NOMO-1 treated with DMSO at 0.1 percent for 48 hours (cell line): ENCODE measurements at regions not wholly inside any gene's neighbourhood (a gene's known extent, or its start where the extent isn't known, plus 50 kb on each side); places are given as distances from the start of the nearest gene placed in this dataset.
"Not testable (repeated sequence)": the region's sequence is repeated elsewhere in the genome, so short reads cannot be mapped to it uniquely, and the experiment has no call there.

Experiments
- DNase-seq: peaks from one replicate; lab custom pipeline; 2025; ENCODE audit not compliant: unreplicated experiment; lab: John Stamatoyannopoulos, UW

DNA sequence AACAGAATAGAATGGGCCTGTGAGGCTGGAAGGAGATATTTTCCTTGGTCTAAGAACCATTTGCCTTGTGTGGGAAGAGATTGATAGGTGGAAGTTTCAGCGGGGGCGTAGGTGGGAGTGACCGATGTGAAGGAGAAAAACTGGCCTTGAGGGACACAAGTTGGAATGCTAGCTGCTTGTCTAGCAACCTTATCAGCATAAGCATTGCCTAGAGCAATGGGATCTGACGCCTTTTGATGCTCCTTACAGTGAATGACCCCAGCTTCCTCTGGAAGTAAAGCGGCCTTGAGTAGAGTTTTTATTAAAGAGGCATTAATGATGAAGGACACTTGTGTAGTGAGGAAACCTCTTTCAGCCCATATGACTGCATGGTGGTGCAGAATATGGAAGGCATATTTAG, 843.8 kb upstream of the ANO3 start:
- DNase-seq: not testable (repeated sequence)

DNA sequence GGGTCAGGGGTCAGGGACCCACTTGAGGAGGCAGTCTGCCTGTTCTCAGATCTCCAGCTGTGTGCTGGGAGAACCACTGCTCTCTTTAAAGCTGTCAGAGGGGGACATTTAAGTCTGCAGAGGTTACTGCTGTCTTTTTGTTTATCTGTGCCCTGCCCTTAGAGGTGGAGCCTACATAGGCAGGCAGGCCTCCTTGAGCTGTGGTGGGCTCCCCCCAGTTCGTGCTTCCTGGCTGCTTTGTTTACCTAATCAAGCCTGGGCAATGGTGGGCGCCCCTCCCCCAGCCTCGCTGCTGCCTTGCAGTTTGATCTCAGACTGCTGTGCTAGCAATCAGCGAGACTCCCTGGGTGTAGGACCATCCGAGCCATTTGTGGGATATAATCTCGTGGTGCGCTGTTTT, 830.5 kb upstream of the ANO3 start:
- not testable (repeated sequence) for DNase-seq

DNA sequence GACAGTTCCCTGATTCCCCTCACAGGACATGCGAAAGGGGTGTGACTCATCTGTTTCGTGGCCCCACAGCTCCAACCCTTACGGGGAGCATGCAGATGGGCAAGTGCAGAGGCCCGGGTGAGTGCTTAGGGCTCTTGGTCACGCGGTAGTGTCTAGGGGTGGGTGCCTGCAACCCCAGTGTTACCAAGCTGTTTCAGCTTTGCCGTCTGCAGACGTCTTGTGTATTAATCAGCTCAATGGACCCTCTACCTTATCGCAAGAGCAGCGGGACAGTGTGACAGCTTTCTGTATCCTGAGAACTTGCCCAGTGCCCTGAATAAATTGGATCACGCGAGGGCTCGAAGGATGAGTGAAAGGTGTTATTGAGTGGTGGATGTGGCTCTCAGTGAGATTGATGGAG, 816.4 kb upstream of the ANO3 start:
- DNase-seq: no peak

DNA sequence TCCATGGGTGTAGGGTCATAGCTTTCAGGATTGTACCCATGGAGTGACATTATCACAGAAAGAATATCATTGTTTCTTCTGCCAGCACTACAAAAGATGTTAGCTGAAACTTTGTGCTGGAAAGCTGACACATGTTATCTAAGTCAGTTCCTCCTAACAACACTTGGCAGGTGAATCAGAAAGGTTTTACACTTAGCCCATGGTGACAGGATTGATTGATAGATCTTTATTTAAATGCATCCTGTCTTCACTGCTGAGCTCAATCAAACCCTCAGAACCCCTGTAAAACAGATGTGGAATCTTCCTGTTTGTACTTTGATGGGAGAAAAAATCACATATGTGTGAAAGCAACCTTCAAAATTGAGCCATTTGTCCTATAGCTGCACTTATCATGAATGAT, 811.5 kb upstream of the ANO3 start:
- DNase-seq: no peak

DNA sequence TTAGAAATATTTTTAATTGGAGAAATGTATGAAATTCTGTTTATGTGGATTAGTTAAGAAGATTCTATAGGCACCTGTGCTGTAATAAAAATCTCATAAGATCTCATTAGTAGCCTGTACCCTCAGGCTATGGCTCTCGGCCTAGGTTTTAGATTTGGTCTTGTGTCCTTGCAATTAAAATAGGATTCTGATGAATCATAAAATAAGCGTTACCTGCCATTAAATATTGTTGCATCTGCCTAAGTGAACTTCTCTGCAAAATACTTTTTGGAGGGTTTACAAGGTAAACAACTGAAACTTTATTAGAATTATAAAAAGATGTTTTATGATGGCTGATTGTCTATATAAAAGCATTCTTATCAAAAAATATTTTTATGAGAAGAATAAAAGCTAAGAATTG, 804.1 kb upstream of the ANO3 start:
- no peak for DNase-seq

DNA sequence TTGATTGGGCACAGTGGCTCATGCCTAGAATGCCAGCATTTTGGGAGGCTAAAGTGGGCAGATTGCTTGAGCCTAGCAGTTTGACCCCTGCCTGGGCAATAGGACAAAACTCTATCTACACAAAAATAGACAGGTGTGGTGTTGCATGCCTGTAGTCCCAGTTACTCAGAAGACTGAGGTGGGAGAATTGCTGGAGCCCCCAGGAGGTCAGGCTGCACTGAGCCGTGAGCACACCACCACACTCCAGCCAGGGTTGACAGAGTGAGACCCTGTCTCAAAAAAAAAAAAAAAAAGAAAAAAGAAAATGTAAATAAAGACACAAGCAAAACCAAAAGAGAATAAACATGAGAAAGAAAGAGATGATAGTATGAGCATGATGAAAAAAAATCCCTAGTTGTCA, 802.4 kb upstream of the ANO3 start:
- DNase-seq: no peak

DNA sequence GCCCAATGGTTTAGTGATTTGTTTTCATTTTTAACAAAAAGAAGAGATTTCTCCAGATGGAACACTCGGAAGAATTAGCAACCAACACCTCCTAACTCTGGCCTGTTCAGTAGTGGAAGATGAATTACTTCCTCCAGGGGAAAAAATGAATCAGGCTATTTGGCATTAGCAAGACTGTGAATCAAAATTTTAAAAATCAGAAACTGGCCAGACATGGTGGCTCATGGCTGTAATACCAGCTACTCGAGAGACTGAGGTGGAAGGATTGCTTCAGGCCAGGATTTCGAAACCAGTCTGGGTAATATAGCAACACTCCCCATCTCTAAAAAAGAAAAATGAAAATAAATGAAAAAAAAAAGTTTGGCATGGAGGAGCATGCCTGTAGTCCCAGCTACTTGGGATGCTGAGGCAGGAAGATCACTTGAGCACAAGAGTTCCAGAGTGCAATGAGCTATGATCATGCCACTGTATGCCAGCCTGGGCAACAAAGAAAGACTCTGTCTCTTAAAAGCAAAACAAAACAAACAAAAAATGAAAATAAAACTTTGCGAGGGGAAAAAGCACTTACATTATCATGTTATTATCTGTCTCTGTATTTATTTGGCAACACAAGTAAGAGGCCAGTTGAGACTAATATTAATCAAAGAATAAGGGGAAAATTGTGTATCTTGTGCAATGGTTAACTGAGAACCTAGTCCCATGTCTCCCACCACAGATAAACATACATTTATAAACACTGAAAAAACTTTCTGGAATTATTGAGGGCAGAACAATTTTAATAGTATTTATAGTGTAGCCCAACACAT, 796.3 kb upstream of the ANO3 start:
- DNase-seq: peak; percentile 4

DNA sequence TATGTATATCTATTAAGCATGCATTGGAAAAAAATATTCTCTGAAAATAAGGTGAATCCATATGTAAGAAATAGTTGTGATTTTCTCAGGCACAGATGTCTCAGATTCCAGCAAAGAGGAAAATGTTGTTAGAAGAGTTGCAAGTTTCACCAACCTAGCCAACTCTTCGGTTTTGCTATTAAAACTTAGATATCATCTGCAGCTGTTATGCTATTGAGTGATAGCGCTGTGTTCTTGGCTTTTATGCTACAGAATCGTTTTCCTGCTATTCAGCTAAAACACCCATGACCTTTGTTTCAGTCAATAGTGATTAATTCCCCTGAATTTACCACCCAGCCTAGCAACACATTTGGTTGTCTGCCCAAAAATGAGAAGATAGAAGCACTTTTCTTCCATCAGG, 795.6 kb upstream of the ANO3 start:
- no peak for DNase-seq

DNA sequence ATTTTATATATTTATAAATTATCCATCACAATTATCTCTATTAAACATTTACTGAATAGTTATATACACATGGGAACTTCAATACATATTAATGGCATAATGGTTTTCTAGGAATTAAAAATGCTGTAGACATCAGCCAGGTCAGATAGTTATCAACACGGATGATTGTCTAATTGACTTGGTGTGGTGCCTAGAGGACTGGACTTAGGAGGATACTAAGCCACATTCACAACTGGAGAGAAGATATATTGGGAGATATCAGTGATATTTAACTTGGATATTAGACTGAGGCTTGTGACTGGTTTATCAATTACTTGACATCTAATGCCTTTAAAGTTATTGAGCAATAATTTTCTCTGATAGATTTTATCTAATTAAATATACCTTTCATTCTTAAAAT, 794.5 kb upstream of the ANO3 start:
- no peak for DNase-seq

DNA sequence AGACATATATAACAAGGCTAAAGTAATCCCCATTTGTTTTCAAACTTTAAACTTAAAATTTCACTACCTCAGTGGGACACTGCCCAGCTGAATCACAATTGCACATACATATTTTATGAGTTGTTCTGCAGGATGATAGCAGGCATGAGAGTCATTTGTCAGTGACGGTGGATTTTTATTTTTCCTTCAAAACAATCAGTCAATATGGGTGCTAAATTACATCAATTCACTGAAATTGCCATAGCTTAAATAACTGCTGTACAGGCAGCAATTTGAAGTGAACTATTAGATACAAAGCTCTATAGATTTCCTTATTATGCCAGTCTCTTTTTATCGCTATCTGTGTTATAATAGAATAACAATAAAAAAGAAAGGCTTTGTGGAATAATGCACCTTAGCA, 784.6 kb upstream of the ANO3 start:
- no peak for DNase-seq

DNA sequence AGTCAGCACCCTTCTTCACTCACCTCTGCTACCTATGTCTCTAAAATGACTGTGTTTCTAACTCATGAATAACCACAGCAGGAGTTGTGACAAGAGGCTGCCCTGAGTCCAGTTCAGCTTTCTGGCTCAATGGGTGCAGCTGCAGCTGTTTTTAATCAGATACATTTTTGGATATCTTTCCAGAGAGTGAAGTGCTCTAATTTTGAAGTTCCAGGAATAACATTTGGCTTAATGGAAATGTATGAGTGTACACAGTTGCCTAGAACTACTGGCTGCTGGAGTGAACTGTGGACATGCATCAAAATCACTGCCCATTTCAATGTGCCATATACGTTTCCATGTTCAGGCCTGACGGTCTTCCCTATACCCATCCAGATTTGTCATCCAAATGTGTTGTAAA, 769.5 kb upstream of the ANO3 start:
- no peak for DNase-seq

DNA sequence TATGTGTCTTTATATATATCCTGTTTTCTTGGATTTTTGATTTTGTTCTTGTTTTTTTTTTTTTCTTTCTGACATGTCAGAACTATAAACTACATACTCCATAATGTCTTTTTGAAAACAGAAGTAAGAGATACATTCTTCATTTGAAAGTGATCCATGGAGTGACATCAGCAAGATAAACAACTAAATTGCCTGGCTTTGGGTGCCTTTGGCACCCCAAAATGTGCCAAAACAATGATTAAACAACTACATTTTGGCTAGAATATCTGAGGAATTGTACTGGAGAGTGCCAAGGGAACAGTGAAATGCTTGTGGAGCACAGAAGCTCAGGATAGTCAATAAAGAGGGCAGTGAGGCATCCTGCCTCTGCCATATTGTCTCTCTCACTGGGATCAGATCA, 766.1 kb upstream of the ANO3 start:
- DNase-seq: no peak

DNA sequence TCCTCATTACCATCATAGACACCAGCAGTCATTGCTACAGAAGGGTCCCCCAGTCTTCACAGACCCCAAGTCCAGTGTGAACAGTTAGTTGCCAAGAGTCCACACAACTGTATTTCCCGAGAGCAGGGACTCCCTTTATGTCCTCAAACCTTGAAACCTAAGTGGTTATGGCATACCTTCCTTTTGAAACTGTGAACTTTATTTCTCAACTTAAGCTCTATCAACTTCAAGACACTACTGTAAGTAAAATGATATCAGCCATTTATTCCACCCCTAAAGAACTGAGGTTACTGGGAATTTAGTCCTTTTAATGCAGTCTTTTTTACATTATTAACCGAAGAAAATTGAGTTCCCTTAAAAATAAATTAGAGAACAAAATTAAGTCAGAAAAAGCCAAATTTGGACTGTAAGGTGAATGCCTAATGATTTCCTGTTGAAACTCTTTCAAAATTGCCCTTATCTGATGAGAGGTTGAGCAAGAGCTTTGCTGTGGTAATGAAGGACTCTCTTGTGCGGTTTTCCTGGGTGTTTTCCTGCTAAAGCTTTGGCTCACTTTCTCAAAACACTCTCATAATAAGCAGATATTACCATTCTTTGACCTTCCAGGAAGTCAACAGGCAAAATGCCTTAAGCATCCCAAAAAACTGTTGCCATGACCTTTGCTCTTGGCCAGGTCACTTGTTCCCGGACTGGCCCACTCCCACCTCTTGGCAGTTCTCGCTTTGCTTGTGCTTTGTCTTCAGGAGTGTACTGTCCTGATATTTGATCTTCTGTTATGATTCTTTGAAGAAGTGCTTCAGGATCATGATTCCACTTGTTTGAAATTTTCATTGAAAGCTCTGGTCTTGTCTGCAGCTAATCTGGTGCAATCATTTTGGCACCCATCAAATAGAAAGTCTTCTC, 765.4 kb upstream of the ANO3 start:
- DNase-seq: peak; percentile 56

DNA sequence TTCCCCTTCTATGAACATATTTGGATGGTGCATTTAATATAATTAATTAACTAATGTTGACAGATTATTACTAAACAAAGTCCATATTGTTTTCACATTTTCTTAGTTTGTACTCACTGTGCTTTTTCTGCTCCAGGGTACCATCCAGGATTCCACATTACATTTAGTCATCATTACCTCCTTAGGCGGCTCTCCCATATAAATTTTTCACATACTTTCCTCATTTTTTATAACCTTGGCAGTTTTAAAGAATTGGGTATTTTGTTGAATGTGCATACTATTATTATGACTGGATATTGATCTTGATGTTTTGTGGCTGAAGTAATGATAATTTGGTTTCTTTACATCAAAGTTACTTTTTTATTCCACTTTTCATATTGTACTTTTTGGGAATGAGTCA, 755.6 kb upstream of the ANO3 start:
- no peak for DNase-seq

DNA sequence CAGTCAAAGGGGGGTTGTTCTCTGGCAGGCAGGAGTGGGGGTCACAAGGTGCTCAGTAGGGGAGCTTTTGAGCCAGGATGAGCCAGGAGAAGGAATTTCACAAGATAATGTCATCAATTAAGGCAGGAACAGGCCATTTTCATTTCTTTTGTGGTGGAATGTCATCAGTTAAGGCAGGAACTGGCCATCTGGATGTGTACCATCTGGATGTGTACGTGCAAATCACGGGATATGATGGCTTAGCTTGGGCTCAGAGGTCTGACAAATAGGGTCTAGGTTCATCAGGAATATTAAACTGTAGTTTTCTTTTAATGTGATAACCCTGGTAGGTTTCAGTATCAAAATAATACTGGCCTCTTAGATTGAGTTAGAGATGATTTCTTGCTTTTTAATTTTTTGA, 752.4 kb upstream of the ANO3 start:
- DNase-seq: not testable (repeated sequence)

DNA sequence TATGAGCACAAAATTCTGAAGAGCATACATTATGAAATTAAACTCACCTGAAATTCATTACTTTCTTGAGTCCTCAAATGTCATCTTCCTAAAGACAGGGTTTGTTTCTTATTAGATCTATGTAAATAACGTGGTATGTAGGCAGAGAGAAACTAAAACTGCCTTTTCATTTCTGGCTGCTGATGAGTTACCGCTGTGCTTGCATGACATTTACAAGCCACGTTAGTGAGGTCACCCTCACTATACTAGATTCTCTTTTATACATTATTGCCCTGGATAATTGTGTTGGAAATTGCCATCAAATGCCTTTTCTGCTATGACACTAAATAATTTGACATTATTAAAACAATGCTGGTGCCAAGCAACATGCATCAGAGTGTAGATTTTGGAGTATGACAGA, 748.3 kb upstream of the ANO3 start:
- no peak for DNase-seq

DNA sequence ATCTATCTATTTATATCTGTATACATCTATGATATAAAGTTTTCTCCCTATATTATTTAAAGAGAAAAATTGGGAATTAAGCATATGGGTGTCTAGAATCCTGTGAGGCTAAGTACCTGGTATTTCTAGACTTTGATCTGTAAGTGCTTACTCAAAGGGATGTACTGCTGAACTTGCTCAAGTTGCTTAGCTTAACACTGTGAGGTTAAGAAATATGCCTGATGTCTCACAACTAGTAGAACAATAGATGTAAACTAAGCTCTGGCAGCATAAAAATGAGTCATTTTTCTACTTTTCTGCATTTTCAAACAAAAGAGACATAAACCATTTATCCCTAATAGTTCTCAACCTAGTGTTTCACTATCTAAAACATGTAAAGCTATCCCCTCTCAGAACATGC, 744.4 kb upstream of the ANO3 start:
- DNase-seq: no peak

DNA sequence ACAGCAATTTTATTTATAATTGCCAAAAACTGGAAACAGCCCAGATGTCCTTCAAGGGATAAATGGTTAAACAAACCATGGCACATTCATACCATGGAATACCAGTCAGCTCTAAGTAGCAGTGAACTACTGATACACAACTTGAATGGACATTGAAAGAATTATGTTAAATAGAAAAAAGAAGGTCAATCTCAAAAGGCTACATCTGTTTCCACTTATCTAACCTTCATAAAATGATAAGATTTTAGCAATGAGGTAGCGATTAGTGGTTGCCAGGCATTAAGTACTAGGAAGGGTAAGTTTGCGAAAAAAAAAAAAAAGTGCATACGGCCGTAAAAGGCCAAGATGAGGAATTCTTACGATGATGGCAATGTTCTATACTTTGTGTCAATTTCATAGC, 738.7 kb upstream of the ANO3 start:
- no peak for DNase-seq

DNA sequence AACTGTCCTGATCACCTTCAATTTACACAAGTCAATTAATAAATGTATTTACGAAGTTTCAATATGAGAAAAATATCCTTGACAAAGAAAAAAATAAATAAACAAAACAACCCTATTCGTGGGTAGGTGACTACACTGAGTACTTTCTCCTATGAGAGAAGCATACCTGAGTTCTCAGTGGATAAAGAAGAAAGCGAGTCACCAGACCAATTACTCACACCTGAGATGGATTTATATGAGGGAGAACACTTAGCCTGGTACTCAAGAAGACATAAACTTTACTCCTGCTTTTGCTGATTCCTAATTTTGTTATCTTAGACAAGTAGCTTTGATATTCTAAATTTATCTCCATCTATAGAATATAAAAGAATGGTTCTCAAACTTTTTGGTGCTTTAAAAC, 735.2 kb upstream of the ANO3 start:
- DNase-seq: no peak

DNA sequence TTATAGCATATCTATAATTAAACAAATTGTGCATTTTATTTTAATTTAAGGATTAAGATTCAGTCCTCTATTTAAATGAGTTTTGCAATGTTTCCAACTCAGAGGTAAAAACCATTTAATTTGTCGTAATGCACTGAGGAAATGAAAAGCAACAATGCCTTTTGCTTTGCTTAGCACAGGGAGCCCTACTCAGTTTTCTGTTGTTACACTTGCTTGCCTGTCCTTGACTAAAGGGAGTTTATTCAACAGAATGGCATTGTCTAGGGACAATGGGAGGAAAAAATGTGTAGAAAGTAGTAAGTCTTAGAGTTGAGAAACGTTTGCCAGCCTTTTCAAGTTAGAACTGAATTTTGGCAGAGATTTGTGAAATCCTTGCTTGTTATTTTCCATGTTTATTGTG, 734.2 kb upstream of the ANO3 start:
- no peak for DNase-seq

DNA sequence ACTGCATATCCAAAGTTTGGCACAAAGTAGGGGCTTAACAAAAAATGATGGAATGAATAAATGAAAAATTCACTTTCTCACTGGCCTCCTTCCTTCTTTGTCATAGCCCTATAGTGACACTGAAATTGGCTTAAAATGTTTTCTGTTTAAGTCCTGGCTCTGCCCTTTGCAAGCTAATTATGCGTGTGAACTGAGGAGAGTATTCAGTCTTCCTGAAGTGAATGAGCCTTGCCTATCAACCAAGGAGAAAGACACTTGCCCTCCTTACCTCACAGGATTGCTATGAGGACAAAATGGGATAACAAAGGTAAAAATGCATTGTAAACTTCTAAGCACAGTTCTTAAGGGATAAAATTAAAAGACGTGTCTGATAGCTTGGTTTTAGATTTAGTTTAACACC, 729.8 kb upstream of the ANO3 start:
- DNase-seq: no peak

DNA sequence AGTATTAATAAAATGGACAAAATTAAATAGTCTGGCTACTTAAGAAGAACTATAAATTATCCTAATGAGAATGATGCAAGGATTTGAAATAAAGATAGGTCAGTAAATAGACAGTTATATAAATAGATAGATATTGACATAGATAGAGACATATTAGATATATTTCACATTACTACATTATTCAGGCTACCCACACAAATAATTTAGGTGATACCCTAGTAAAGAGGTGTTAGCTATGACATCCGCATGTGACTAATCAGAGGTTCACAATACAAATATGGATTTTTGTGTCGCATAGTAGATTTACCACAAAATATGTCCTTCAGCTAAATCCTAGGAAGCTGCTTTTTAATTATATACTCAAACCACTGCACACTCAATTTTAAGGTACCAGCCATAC, 729.0 kb upstream of the ANO3 start:
- DNase-seq: no peak
